DOHH2 (cell line): ENCODE measurements at regions not wholly inside any gene's neighbourhood (a gene's known extent, or its start where the extent isn't known, plus 50 kb on each side); places are given as distances from the start of the nearest gene placed in this dataset.

ENCODE experiments used
- H3F3A ChIP-seq: fragments of 200-600 bp; sonication (generic), shearing (Covaris generic); 2 replicates; pipeline ENCODE4 v1.6.0; 2016; ENCODE audit warnings: antibody characterized with exemption, mild to moderate bottlenecking; ENCODE audit not compliant: control insufficient read depth, insufficient read depth
- H3K27ac ChIP-seq: fragments of 200-600 bp; sonication (generic); 2 replicates; pipeline ENCODE4 v1.5.1; 2014; ENCODE audit warnings: low read depth, mild to moderate bottlenecking, low read length, moderate library complexity
- H3K27me3 ChIP-seq: fragments of 200-600 bp; sonication (generic); 2 replicates; pipeline ENCODE4 v1.6.1; 2014; ENCODE audit warnings: mild to moderate bottlenecking, low read length, mixed read lengths; ENCODE audit not compliant: control insufficient read depth
- H3K36me3 ChIP-seq: fragments of 200-600 bp; sonication (generic); 2 replicates; pipeline ENCODE4 v1.6.1; 2014; ENCODE audit warnings: mild to moderate bottlenecking, low read length, moderate library complexity, mixed read lengths; ENCODE audit not compliant: control insufficient read depth
- H3K4me1 ChIP-seq: fragments of 200-600 bp; sonication (generic); 2 replicates; pipeline ENCODE4 v1.6.1; 2014; ENCODE audit warnings: mild to moderate bottlenecking, low read length, mixed read lengths; ENCODE audit not compliant: control insufficient read depth
- H3K4me2 ChIP-seq: fragments of 200-600 bp; sonication (generic); 2 replicates; pipeline ENCODE4 v1.6.0; 2014; ENCODE audit warnings: mild to moderate bottlenecking, low read length, moderate library complexity
- H3K4me3 ChIP-seq: fragments of 200-600 bp; sonication (generic); 2 replicates; pipeline ENCODE4 v1.5.1; 2014; ENCODE audit warnings: mild to moderate bottlenecking, low read length, mixed read lengths
- H3K79me2 ChIP-seq: fragments of 200-600 bp; sonication (generic); 2 replicates; pipeline ENCODE4 v1.6.1; 2014; ENCODE audit warnings: mild to moderate bottlenecking, low read length, mixed read lengths; ENCODE audit not compliant: control insufficient read depth
- H3K9me2 ChIP-seq: fragments of 200-600 bp; sonication (generic); replicated peaks from 2 replicates; pipeline ENCODE4 v1.6.1; 2014; ENCODE audit warnings: mild to moderate bottlenecking, low read length, mixed read lengths; ENCODE audit not compliant: control insufficient read depth
- H3K9me3 ChIP-seq: fragments of 200-600 bp; sonication (generic); 2 replicates; pipeline ENCODE4 v1.6.1; 2014; ENCODE audit warnings: antibody characterized with exemption, low read length, mixed read lengths; ENCODE audit not compliant: control insufficient read depth, insufficient read depth
- H4K20me1 ChIP-seq: fragments of 200-600 bp; sonication (generic); 2 replicates; pipeline ENCODE4 v1.6.0; 2014; ENCODE audit warnings: low read depth, mild to moderate bottlenecking, antibody characterized with exemption, low read length, moderate library complexity; ENCODE audit not compliant: control insufficient read depth, insufficient read depth
- CTCF ChIP-seq: fragments of 200-600 bp; sonication (generic); IDR thresholded peaks from one replicate; pipeline ENCODE4 v1.5.1; 2014; ENCODE audit warnings: antibody characterized with exemption, mild to moderate bottlenecking, low read depth, low read length; ENCODE audit not compliant: poor library complexity, severe bottlenecking
- EZH2phosphoT487 ChIP-seq: fragments of 200-600 bp; sonication (generic); IDR thresholded peaks from 2 replicates; pipeline ENCODE4 v1.6.1; 2017; ENCODE audit warnings: borderline replicate concordance, mild to moderate bottlenecking, antibody characterized with exemption, low read length, moderate library complexity, mixed read lengths

- no peaks in the 10 kb centered on the region for H3K36me3 ChIP-seq
- H3F3A ChIP-seq, result no peaks in the 10 kb centered on the region
- TF ChIP-seq EZH2phosphoT487 (no peak), CTCF (no peak)
- no peaks in the 10 kb centered on the region for H3K9me3 ChIP-seq
- H3K9me2 ChIP-seq, result no peaks in the 10 kb centered on the region
- H4K20me1 ChIP-seq, result no peaks in the 10 kb centered on the region
- H3K4me2 ChIP-seq, result no peak overlapping the region
- H3K4me3 ChIP-seq, result no peak overlapping the region
- no peaks in the 10 kb centered on the region for H3K4me1 ChIP-seq
- H3K79me2 ChIP-seq, result no peaks in the 10 kb centered on the region
- H3K27me3 ChIP-seq, result no peaks in the 10 kb centered on the region
- no peak overlapping the region for H3K27ac ChIP-seq
These were observed 181.2 kb upstream of the SPOCK3 start for GRCh38 chr4:167415461-167415860.

GRCh38 chr4:167419468-167420140, 185.3 kb upstream of the SPOCK3 start:
- no peaks in the 10 kb centered on the region for H3K9me3 ChIP-seq
- H3K36me3 ChIP-seq, result no peaks in the 10 kb centered on the region
- H4K20me1 ChIP-seq, result no peaks in the 10 kb centered on the region
- no peaks in the 10 kb centered on the region for H3F3A ChIP-seq
- H3K4me1 ChIP-seq, result no peaks in the 10 kb centered on the region
- no peak overlapping the region for H3K4me2 ChIP-seq
- no peaks in the 10 kb centered on the region for H3K27me3 ChIP-seq
- H3K79me2 ChIP-seq, result no peaks in the 10 kb centered on the region
- no peak overlapping the region for H3K27ac ChIP-seq
- no peaks in the 10 kb centered on the region for H3K9me2 ChIP-seq
- no peak for TF ChIP-seq EZH2phosphoT487
- TF ChIP-seq CTCF, result no peak
- H3K4me3 ChIP-seq, result no peak overlapping the region

GRCh38 chr4:167421201-167421600, 186.9 kb upstream of the SPOCK3 start:
- H4K20me1 ChIP-seq, result no peaks in the 10 kb centered on the region
- H3K4me3 ChIP-seq, result no peak overlapping the region
- H3K4me2 ChIP-seq, result no peak overlapping the region
- H3K27me3 ChIP-seq, result no peaks in the 10 kb centered on the region
- H3K36me3 ChIP-seq, result no peaks in the 10 kb centered on the region
- no peaks in the 10 kb centered on the region for H3K79me2 ChIP-seq
- H3K27ac ChIP-seq, result no peak overlapping the region
- no peaks in the 10 kb centered on the region for H3K9me2 ChIP-seq
- no peaks in the 10 kb centered on the region for H3F3A ChIP-seq
- TF ChIP-seq CTCF (no peak), EZH2phosphoT487 (no peak)
- no peaks in the 10 kb centered on the region for H3K9me3 ChIP-seq
- H3K4me1 ChIP-seq, result no peaks in the 10 kb centered on the region
